Thyroid gland (tissue), 4 donors: ENCODE measurements at regions not wholly inside any gene's neighbourhood (a gene's known extent, or its start where the extent isn't known, plus 50 kb on each side); places are given as distances from the start of the nearest gene placed in this dataset.

Experiments used
- DNase-seq, 2 donors: peaks; one replicate each; pipeline ENCODE4 v3.0.0-alpha.2; 2019
- H3K27ac ChIP-seq, 3 donors: fragments of 200-600 bp; sonication (generic); 1 replicate in 2 of 3; 2 replicates in 1 of 3; pipeline ENCODE4 v1.5.1; 2016 to 2019; ENCODE audit warnings: mild to moderate bottlenecking in 1 of 3, moderate library complexity in 1 of 3
- H3K27me3 ChIP-seq: fragments of 200-600 bp; sonication (generic); one replicate; pipeline ENCODE4 v1.5.1; 2019
- H3K36me3 ChIP-seq, 2 donors: fragments of 200-600 bp; sonication (generic); one replicate each; pipeline ENCODE4 v1.5.1; 2016 to 2019
- H3K4me1 ChIP-seq, 2 donors: fragments of 200-600 bp; sonication (generic); one replicate each; pipeline ENCODE4 v1.5.1; 2017 to 2019
- H3K4me3 ChIP-seq, 3 donors: fragments of 200-600 bp; sonication (generic); replicated peaks in 1 of 3; 1 replicate in 2 of 3; 2 replicates in 1 of 3; pipeline ENCODE4 v1.5.1; 2016; ENCODE audit warnings: mild to moderate bottlenecking in 1 of 3
- H3K9me3 ChIP-seq: fragments of 200-600 bp; sonication (generic); one replicate; pipeline ENCODE4 v1.5.1; 2017
- CTCF ChIP-seq, 6 experiments: fragments of 200-600 bp in 3 of 6; fragments of 450-650 bp in 3 of 6; sonication (generic) in 3 of 6; IDR thresholded peaks; one replicate each; pipeline ENCODE4 v1.5.1; 2016 to 2019; ENCODE audit warnings: antibody characterized with exemption in 6 of 6, mild to moderate bottlenecking in 2 of 6, inconsistent platforms in 1 of 6, moderate library complexity in 1 of 6
- POLR2A ChIP-seq, 2 donors: fragments of 450-650 bp; IDR thresholded peaks; one replicate each; pipeline ENCODE4 v1.6.1; 2017; ENCODE audit warnings: antibody characterized with exemption in 2 of 2, mild to moderate bottlenecking in 2 of 2, moderate library complexity in 1 of 2
- WGBS, 2 donors: methylation state at CpG; one replicate each; pipeline ENCODE4 v1.1.5; 2017; 5-methylcytosine and 5-hydroxymethylcytosine counted together
- intact Hi-C: fragments of 100-400 bp; cut with DNase I; formaldehyde crosslinking; loops from one replicate; pipeline ENCODE4 v1.15.1; 2023

GRCh38 chr3:31297726-31298298 lies 234.9 kb upstream of the STT3B start:
- no peak for DNase-seq
- intact Hi-C loops: no loop called here
- H3K4me1 ChIP-seq: no peaks in the 10 kb centered on the region
- H3K36me3 ChIP-seq: no peaks in the 10 kb centered on the region
- no peak for TF ChIP-seq POLR2A (IDR thresholded peaks at IDR 0.05)
- no peak for TF ChIP-seq CTCF (IDR thresholded peaks at IDR 0.05)
- no peaks in the 10 kb centered on the region for H3K9me3 ChIP-seq
- H3K4me3 ChIP-seq: no peak overlapping the region
- 90 to 92% methylated on average over 3 of the region's 3 CpGs for WGBS, 2 donors
- H3K27me3 ChIP-seq: no peaks in the 10 kb centered on the region
- H3K27ac ChIP-seq: no peak overlapping the region

- 91 to 94% methylated on average over 1 to 2 of the region's 2 CpGs for WGBS, 2 donors
- Histone ChIP-seq H3K4me3 (no peak overlapping the region), H3K36me3 (no peaks in the 10 kb centered on the region), H3K9me3 (no peaks in the 10 kb centered on the region), H3K27me3 (no peaks in the 10 kb centered on the region), H3K4me1 (no peaks in the 10 kb centered on the region), H3K27ac (no peak overlapping the region)
- TF ChIP-seq CTCF (IDR thresholded peaks at IDR 0.05) (no peak), POLR2A (IDR thresholded peaks at IDR 0.05) (no peak)
- intact Hi-C loops: no loop called here
- no peak for DNase-seq
These were observed 232.0 kb upstream of the STT3B start for GRCh38 chr3:31300456-31301443.

- no peak for TF ChIP-seq POLR2A (IDR thresholded peaks at IDR 0.05)
- TF ChIP-seq CTCF (IDR thresholded peaks at IDR 0.05): no peak
- DNase-seq: no peak
- no peak overlapping the region for H3K27ac ChIP-seq
- WGBS, 2 donors: 90 to 100% methylated on average over 1 of the region's 1 CpG
- H3K36me3 ChIP-seq: no peaks in the 10 kb centered on the region
- H3K4me3 ChIP-seq: no peak overlapping the region
- H3K4me1 ChIP-seq: no peaks in the 10 kb centered on the region
- intact Hi-C loops: no loop called here
- no peaks in the 10 kb centered on the region for H3K9me3 ChIP-seq
- no peaks in the 10 kb centered on the region for H3K27me3 ChIP-seq
These were observed 230.4 kb upstream of the STT3B start for GRCh38 chr3:31302343-31302742.

GRCh38 chr3:31305340-31305739 lies 227.4 kb upstream of the STT3B start:
- DNase-seq: no peak
- no peaks in the 10 kb centered on the region for H3K27me3 ChIP-seq
- WGBS, 2 donors: 52 to 69% methylated on average over 2 of the region's 2 CpGs
- H3K9me3 ChIP-seq: no peaks in the 10 kb centered on the region
- no peak overlapping the region for H3K4me3 ChIP-seq
- no peak overlapping the region for H3K27ac ChIP-seq
- intact Hi-C loops: no loop called here
- no peaks in the 10 kb centered on the region for H3K36me3 ChIP-seq
- TF ChIP-seq POLR2A (IDR thresholded peaks at IDR 0.05): no peak
- TF ChIP-seq CTCF (IDR thresholded peaks at IDR 0.05): no peak
- H3K4me1 ChIP-seq: no peaks in the 10 kb centered on the region
